A549 (cell line): ENCODE measurements at regions not wholly inside any gene's neighbourhood (a gene's known extent, or its start where the extent isn't known, plus 50 kb on each side); places are given as distances from the start of the nearest gene placed in this dataset.

Source experiments
- EP300 ChIP-seq, 2 experiments: fragments of >200 bp; sonication (Bioruptor Twin); formaldehyde crosslinking; IDR thresholded peaks; 2 replicates in 1 of 2; 3 replicates in 1 of 2; pipeline ENCODE4 v1.6.1; 2016 to 2017
- FOSL2 ChIP-seq, 2 experiments: fragments of 450-650 bp in 1 of 2; fragments of >200 bp in 1 of 2; sonication (Bioruptor Twin) in 1 of 2; formaldehyde crosslinking; IDR thresholded peaks; 2 replicates each; pipeline versions ENCODE4 v1.5.0 to v1.6.1; 2016 to 2020; ENCODE audit warnings: mild to moderate bottlenecking in 1 of 2, moderate library complexity in 1 of 2
- TF ChIP-seq, protein P1 (sequence below): fragments of 150-350 bp; IDR thresholded peaks from 2 replicates; pipeline ENCODE4 v1.6.1; 2014; ENCODE audit warnings: low read depth, mild to moderate bottlenecking, low read length
- TF ChIP-seq, protein P2 (sequence below): fragments of >200 bp; sonication (Bioruptor Twin); formaldehyde crosslinking; IDR thresholded peaks from 3 replicates; pipeline ENCODE4 v1.5.1; 2016
- TF ChIP-seq, protein P3 (sequence below): IDR thresholded peaks from 2 replicates; pipeline ENCODE4 v1.6.1; 2012; ENCODE audit warnings: low read depth, borderline replicate concordance

GRCh38 chr16:52005551-52005950 lies 541.4 kb downstream of the TOX3 start:
- TF ChIP-seq FOSL2 (IDR thresholded peaks at IDR 0.05) (no peak), FOSL2 (CRISPR knock-in tag; IDR thresholded peaks at IDR 0.05) (no peak), EP300 (IDR thresholded peaks at IDR 0.05) (no peak)
- TF ChIP-seq, protein P1, sequence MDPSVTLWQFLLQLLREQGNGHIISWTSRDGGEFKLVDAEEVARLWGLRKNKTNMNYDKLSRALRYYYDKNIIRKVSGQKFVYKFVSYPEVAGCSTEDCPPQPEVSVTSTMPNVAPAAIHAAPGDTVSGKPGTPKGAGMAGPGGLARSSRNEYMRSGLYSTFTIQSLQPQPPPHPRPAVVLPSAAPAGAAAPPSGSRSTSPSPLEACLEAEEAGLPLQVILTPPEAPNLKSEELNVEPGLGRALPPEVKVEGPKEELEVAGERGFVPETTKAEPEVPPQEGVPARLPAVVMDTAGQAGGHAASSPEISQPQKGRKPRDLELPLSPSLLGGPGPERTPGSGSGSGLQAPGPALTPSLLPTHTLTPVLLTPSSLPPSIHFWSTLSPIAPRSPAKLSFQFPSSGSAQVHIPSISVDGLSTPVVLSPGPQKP, result no peak
- TF ChIP-seq, protein P2, sequence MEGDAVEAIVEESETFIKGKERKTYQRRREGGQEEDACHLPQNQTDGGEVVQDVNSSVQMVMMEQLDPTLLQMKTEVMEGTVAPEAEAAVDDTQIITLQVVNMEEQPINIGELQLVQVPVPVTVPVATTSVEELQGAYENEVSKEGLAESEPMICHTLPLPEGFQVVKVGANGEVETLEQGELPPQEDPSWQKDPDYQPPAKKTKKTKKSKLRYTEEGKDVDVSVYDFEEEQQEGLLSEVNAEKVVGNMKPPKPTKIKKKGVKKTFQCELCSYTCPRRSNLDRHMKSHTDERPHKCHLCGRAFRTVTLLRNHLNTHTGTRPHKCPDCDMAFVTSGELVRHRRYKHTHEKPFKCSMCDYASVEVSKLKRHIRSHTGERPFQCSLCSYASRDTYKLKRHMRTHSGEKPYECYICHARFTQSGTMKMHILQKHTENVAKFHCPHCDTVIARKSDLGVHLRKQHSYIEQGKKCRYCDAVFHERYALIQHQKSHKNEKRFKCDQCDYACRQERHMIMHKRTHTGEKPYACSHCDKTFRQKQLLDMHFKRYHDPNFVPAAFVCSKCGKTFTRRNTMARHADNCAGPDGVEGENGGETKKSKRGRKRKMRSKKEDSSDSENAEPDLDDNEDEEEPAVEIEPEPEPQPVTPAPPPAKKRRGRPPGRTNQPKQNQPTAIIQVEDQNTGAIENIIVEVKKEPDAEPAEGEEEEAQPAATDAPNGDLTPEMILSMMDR, result no peak
- TF ChIP-seq, protein P3, sequence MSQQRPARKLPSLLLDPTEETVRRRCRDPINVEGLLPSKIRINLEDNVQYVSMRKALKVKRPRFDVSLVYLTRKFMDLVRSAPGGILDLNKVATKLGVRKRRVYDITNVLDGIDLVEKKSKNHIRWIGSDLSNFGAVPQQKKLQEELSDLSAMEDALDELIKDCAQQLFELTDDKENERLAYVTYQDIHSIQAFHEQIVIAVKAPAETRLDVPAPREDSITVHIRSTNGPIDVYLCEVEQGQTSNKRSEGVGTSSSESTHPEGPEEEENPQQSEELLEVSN, result no peak
